ENCODE measurements at regions not wholly inside any gene's neighbourhood (a gene's known extent, or its start where the extent isn't known, plus 50 kb on each side); places are given as distances from the start of the nearest gene placed in this dataset.
"Not testable (repeated sequence)": the region's sequence is repeated elsewhere in the genome, so short reads cannot be mapped to it uniquely, and the experiment has no call there.

DNA sequence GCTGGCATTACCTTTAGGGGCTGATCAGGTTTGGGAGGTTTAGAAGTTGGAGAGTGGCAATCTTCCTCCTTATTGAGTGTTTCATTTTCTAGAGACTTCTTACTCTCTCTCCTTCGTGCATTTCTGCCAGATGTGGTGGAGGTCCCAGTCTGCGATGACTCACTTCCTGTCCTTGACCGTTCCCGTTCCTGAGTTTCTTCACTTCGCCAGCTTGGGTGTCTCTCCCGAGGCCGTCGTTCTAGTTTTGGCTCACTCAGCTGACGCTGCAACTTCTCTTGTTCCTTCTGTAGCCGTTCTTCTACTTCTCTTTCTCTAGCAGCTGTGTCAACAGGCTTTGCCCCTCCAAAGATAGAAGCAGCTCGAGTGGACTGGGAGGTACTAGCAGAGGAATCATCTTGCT is 60.9 kb upstream of the ALG13 start:
- not testable (repeated sequence) for H3K4me3 ChIP-seq (ENCODE audit: low read length in 2 of 2); H3K23ac ChIP-seq (ENCODE audit: low read depth, low read length, poor library complexity); H3K14ac ChIP-seq (ENCODE audit: low read length); H3K36me3 ChIP-seq (replicated peaks in 1 of 2; ENCODE audit: control insufficient read depth in 2 of 2, insufficient read depth in 2 of 2, low read length in 2 of 2); H2BK120ac ChIP-seq (ENCODE audit: low read depth, low read length); H2AK5ac ChIP-seq (ENCODE audit: low read depth, low read length); H3K4ac ChIP-seq (ENCODE audit: low read length); H2BK12ac ChIP-seq (ENCODE audit: low read length); H3K79me1 ChIP-seq (ENCODE audit: low read depth, low read length); H2BK5ac ChIP-seq (ENCODE audit: low read length); H3K9me3 ChIP-seq (replicated peaks in 1 of 2; ENCODE audit: control insufficient read depth in 2 of 2, insufficient read depth in 1 of 2, low read depth in 1 of 2, low read length in 2 of 2); H4K91ac ChIP-seq (ENCODE audit: low read depth, low read length, poor library complexity); H3K4me1 ChIP-seq (ENCODE audit: control insufficient read depth in 2 of 2, insufficient read depth in 1 of 2, low read depth in 1 of 2, low read length in 2 of 2); H3K18ac ChIP-seq (ENCODE audit: low read length); DNase-seq (ENCODE audit: low spot score); H3K9ac ChIP-seq (ENCODE audit: low read depth, low read length, poor library complexity); H3K4me2 ChIP-seq (ENCODE audit: insufficient read depth, low read length, poor library complexity, severe bottlenecking); H3K27ac ChIP-seq (replicated peaks; ENCODE audit: low read length); H3K27me3 ChIP-seq (ENCODE audit: control insufficient read depth in 3 of 3, insufficient read depth in 3 of 3, low read depth in 1 of 3, low read length in 3 of 3); H2BK15ac ChIP-seq (ENCODE audit: low read length); H2AFZ ChIP-seq (ENCODE audit: low read length); H4K8ac ChIP-seq (ENCODE audit: low read depth, low read length)
- no CpG with 5 or more reads among the region's 11 CpGs for WGBS, 2 donors (ENCODE audit: extremely low coverage in 2 of 2, insufficient read length in 2 of 2, insufficient replicate concordance in 1 of 2)

DNA sequence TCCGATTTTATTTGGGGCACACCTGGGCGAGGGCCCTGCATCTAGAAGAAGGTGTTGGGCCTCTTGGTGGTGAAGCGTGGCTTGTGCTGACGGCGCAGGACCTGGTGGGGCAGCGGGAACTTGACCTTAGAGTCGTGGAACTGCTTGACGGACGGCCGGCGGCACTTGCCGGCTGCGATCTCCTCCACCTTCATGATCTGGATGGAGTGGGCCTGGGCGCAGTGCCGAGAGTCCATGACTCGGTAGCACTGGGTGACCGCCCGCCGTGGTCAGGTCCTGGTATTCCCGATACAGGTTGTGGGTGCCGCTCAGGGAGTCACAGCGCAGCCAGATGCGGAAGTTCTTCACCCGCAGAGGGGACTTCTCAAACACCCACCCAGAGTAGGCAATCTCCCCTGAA is 56.8 kb upstream of the ALG13 start:
- Histone ChIP-seq H3K36me3 (replicated peaks in 1 of 2; ENCODE audit: control insufficient read depth in 2 of 2, insufficient read depth in 2 of 2, low read length in 2 of 2) (no peaks in the 10 kb centered on the region), H3K4me2 (ENCODE audit: insufficient read depth, low read length, poor library complexity, severe bottlenecking) (no peak overlapping the region), H2BK5ac (ENCODE audit: low read length) (no peak overlapping the region), H4K91ac (ENCODE audit: low read depth, low read length, poor library complexity) (no peak overlapping the region), H3K18ac (ENCODE audit: low read length) (peak overlapping the region; percentile 28), H3K14ac (ENCODE audit: low read length) (no peak overlapping the region), H3K27me3 (ENCODE audit: control insufficient read depth in 3 of 3, insufficient read depth in 3 of 3, low read depth in 1 of 3, low read length in 3 of 3) (no peaks in the 10 kb centered on the region), H3K9me3 (replicated peaks in 1 of 2; ENCODE audit: control insufficient read depth in 2 of 2, insufficient read depth in 1 of 2, low read depth in 1 of 2, low read length in 2 of 2) (no peaks in the 10 kb centered on the region), H4K8ac (ENCODE audit: low read depth, low read length) (no peak overlapping the region), H3K4ac (ENCODE audit: low read length) (no peak overlapping the region), H3K9ac (ENCODE audit: low read depth, low read length, poor library complexity) (no peak overlapping the region), H3K23ac (ENCODE audit: low read depth, low read length, poor library complexity) (no peak overlapping the region), H2BK15ac (ENCODE audit: low read length) (no peak overlapping the region), H2AFZ (ENCODE audit: low read length) (no peak overlapping the region), H2AK5ac (ENCODE audit: low read depth, low read length) (no peak overlapping the region), H2BK12ac (ENCODE audit: low read length) (no peak overlapping the region), H2BK120ac (ENCODE audit: low read depth, low read length) (no peak overlapping the region), H3K4me3 (ENCODE audit: low read length in 2 of 2) (no peak overlapping the region), H3K79me1 (ENCODE audit: low read depth, low read length) (no peaks in the 10 kb centered on the region), H3K4me1 (ENCODE audit: control insufficient read depth in 2 of 2, insufficient read depth in 1 of 2, low read depth in 1 of 2, low read length in 2 of 2) (no peaks in the 10 kb centered on the region), H3K27ac (replicated peaks; ENCODE audit: low read length) (no peak overlapping the region)
- DNase-seq (ENCODE audit: low spot score), result no peak
- WGBS, 2 donors (ENCODE audit: extremely low coverage in 2 of 2, insufficient read length in 2 of 2, insufficient replicate concordance in 1 of 2), result no CpG with 5 or more reads among the region's 24 CpGs

DNA sequence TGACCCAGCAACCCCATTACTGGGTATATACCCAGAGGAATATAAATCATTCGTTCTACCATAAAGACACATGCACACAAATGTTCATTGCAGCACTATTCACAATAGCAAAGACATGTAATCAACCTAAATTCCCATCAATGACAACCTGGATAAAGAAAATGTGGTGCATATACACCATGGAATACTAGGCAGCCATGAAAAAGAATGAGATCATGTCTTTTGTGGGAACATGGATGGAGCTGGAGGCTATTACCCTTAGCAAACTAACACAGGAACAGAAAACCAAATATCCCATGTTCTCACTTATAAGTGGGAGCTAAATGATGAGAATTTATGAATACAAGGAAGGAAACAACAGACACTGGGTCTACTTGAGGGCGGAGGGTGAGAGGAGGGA is 53.7 kb upstream of the ALG13 start:
- H3K27ac ChIP-seq (replicated peaks; ENCODE audit: low read length); H3K4ac ChIP-seq (ENCODE audit: low read length); H3K4me2 ChIP-seq (ENCODE audit: insufficient read depth, low read length, poor library complexity, severe bottlenecking): not testable (repeated sequence)

More for the DNA sequence above, 53.7 kb upstream of the ALG13 start:
- H2AFZ ChIP-seq (ENCODE audit: low read length); H3K79me1 ChIP-seq (ENCODE audit: low read depth, low read length); H3K36me3 ChIP-seq (replicated peaks in 1 of 2; ENCODE audit: control insufficient read depth in 2 of 2, insufficient read depth in 2 of 2, low read length in 2 of 2); H3K4me3 ChIP-seq (ENCODE audit: low read length in 2 of 2); H3K9ac ChIP-seq (ENCODE audit: low read depth, low read length, poor library complexity); H4K8ac ChIP-seq (ENCODE audit: low read depth, low read length); H3K14ac ChIP-seq (ENCODE audit: low read length); H3K4me1 ChIP-seq (ENCODE audit: control insufficient read depth in 2 of 2, insufficient read depth in 1 of 2, low read depth in 1 of 2, low read length in 2 of 2); H4K91ac ChIP-seq (ENCODE audit: low read depth, low read length, poor library complexity); H3K9me3 ChIP-seq (replicated peaks in 1 of 2; ENCODE audit: control insufficient read depth in 2 of 2, insufficient read depth in 1 of 2, low read depth in 1 of 2, low read length in 2 of 2); DNase-seq (ENCODE audit: low spot score); H3K18ac ChIP-seq (ENCODE audit: low read length); H2BK5ac ChIP-seq (ENCODE audit: low read length); H3K23ac ChIP-seq (ENCODE audit: low read depth, low read length, poor library complexity); H2BK12ac ChIP-seq (ENCODE audit: low read length); H3K27me3 ChIP-seq (ENCODE audit: control insufficient read depth in 3 of 3, insufficient read depth in 3 of 3, low read depth in 1 of 3, low read length in 3 of 3); H2BK15ac ChIP-seq (ENCODE audit: low read length); H2BK120ac ChIP-seq (ENCODE audit: low read depth, low read length); H2AK5ac ChIP-seq (ENCODE audit: low read depth, low read length): not testable (repeated sequence)
- no CpG with 5 or more reads among the region's 2 CpGs for WGBS, 2 donors (ENCODE audit: extremely low coverage in 2 of 2, insufficient read length in 2 of 2, insufficient replicate concordance in 1 of 2)

Small RNA genes in the stretch of these regions (small RNA-seq; reads per million reads assigned to genes)
- 3.2 reads per million for gene AL589880.1 (ENCODE audit: insufficient read depth)

Measured in neuronal stem cell (in vitro differentiated cells).